ENCODE measurements at regions not wholly inside any gene's neighbourhood (a gene's known extent, or its start where the extent isn't known, plus 50 kb on each side); places are given as distances from the start of the nearest gene placed in this dataset.

DNA sequence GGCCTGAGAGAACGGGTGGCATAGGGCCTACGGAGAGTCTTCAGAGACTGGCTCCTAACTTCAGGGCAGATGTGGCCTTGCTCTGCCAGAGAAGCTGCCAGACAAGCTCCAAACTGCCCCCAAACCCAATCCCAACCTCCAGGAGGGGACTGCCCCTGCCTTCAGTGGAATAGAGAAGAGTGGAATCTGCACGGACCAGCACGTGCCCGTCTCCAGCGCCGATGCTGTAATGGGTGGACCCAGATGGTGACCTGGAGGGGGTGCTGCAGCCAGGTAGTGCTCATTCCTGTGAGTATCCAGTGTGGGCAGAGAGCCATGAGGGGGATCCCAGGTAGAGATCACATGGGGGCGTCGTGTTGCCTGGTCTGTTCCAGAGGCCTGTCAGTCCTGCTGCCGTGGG lies 73.2 kb upstream of the NKX1-1 start:
- H3K4me2 ChIP-seq (ENCODE audit: low read length), result no peak overlapping the region
- H2AFZ ChIP-seq (ENCODE audit: low read length), result no peak overlapping the region
- no peaks in the 10 kb centered on the region for H3K27me3 ChIP-seq (ENCODE audit: insufficient read depth, low read length)
- no peak overlapping the region for H3K9ac ChIP-seq (ENCODE audit: low read length)
- no peaks in the 10 kb centered on the region for H3K9me2 ChIP-seq (ENCODE audit: low read depth, low read length)
- H3K4me1 ChIP-seq (ENCODE audit: insufficient read depth, low read length, severe bottlenecking), result no peaks in the 10 kb centered on the region
- H3K4me3 ChIP-seq (ENCODE audit: low read depth, low read length, poor library complexity, severe bottlenecking), result no peak overlapping the region
- no peak for TF ChIP-seq EZH2 (IDR thresholded peaks at IDR 0.05; ENCODE audit: borderline replicate concordance, low read length)
- TF ChIP-seq, protein P1, sequence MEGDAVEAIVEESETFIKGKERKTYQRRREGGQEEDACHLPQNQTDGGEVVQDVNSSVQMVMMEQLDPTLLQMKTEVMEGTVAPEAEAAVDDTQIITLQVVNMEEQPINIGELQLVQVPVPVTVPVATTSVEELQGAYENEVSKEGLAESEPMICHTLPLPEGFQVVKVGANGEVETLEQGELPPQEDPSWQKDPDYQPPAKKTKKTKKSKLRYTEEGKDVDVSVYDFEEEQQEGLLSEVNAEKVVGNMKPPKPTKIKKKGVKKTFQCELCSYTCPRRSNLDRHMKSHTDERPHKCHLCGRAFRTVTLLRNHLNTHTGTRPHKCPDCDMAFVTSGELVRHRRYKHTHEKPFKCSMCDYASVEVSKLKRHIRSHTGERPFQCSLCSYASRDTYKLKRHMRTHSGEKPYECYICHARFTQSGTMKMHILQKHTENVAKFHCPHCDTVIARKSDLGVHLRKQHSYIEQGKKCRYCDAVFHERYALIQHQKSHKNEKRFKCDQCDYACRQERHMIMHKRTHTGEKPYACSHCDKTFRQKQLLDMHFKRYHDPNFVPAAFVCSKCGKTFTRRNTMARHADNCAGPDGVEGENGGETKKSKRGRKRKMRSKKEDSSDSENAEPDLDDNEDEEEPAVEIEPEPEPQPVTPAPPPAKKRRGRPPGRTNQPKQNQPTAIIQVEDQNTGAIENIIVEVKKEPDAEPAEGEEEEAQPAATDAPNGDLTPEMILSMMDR (IDR thresholded peaks at IDR 0.05; ENCODE audit: low read length), result no peak
- H3F3A ChIP-seq (ENCODE audit: insufficient read depth, low read length), result no peaks in the 10 kb centered on the region
- no peak overlapping the region for H3K27ac ChIP-seq (ENCODE audit: low read depth, low read length, poor library complexity, severe bottlenecking)
- no peaks in the 10 kb centered on the region for H4K20me1 ChIP-seq (ENCODE audit: insufficient read depth, low read length)
- H3K9me3 ChIP-seq (ENCODE audit: low read length), result no peaks in the 10 kb centered on the region
- no peaks in the 10 kb centered on the region for H3K36me3 ChIP-seq (ENCODE audit: insufficient read depth, low read length)
- H3K79me2 ChIP-seq (ENCODE audit: insufficient read depth, low read length), result no peaks in the 10 kb centered on the region

DNA sequence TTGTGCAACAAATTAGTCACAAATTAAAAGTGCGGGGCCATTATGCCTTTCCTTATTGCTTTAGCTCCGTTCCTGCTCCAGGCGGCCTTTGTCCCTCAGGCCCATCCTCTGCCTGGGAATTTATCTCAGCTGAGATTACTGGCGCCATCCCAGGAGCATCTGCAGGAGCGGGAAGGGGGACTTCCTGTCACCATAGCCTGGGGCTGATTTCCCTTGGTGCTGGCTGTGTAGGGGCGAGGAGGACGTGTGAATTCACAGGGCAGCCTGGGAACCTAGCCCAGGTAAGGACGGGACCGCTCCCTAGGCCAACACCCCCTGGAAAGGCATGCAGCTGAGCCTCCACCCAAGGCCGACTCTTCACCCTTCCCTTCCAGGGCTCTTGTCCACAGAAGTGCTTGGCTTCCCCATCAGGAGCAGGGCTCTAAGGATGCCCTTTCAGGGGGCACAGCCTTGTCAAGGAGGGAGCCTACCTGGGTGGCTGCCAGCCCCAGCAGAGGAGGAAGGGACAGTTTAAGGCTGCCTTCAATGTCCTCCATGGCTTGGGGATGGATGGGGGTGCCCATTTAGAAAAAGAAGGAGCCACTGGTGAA lies 72.6 kb upstream of the NKX1-1 start:
- H3K4me3 ChIP-seq (ENCODE audit: low read depth, low read length, poor library complexity, severe bottlenecking), result no peak overlapping the region
- TF ChIP-seq EZH2 (IDR thresholded peaks at IDR 0.05; ENCODE audit: borderline replicate concordance, low read length), result no peak
- TF ChIP-seq, protein P1 (IDR thresholded peaks at IDR 0.05; ENCODE audit: low read length), result no peak
- no peaks in the 10 kb centered on the region for H3K27me3 ChIP-seq (ENCODE audit: insufficient read depth, low read length)

DNA sequence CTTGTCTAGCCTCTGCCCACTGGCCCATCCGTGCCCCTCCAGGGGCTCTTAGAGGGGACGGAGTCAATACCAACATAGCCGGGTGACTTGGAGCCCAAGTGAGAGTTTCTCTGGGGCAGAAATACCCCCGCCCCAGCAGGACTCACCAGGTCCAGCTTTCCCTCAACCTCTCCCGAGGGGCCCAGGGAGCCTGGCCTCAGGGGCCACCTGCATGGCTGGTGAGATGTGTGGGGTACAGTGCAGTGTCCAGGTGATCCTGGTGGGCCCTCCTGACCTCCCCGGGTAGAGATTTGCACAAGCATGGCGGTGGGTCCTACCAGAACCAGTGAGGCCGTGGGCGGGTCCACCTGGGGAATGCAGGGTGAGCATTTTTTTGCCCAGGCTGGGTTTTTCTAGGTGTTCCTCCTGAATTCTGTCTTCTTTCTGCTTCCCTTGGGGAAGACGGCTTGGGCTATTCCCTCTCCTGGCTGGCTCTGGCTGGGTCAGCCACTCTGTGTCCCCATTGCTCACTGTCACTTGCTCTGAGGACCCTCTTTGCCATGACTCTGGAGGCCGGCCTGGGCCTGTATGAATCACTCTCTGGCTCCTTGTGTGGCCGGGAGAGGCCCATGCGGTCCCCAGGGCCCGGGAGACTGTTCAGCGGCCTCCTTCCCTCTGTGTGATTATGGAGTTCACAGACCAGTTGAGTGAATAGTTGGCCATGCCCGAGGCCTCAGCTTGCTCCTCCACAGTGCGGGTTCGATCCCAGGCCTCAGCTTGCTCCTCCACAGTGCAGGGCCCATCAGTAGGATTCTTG lies 71.0 kb upstream of the NKX1-1 start:
- Histone ChIP-seq H3K9ac (ENCODE audit: low read length) (no peak overlapping the region), H3K36me3 (ENCODE audit: insufficient read depth, low read length) (no peaks in the 10 kb centered on the region), H4K20me1 (ENCODE audit: insufficient read depth, low read length) (no peaks in the 10 kb centered on the region), H3K9me2 (ENCODE audit: low read depth, low read length) (no peaks in the 10 kb centered on the region), H2AFZ (ENCODE audit: low read length) (no peak overlapping the region), H3K9me3 (ENCODE audit: low read length) (no peaks in the 10 kb centered on the region), H3K4me1 (ENCODE audit: insufficient read depth, low read length, severe bottlenecking) (no peaks in the 10 kb centered on the region), H3K4me3 (ENCODE audit: low read depth, low read length, poor library complexity, severe bottlenecking) (no peak overlapping the region), H3K79me2 (ENCODE audit: insufficient read depth, low read length) (no peaks in the 10 kb centered on the region), H3K27me3 (ENCODE audit: insufficient read depth, low read length) (no peaks in the 10 kb centered on the region), H3K4me2 (ENCODE audit: low read length) (no peak overlapping the region), H3K27ac (ENCODE audit: low read depth, low read length, poor library complexity, severe bottlenecking) (no peak overlapping the region), H3F3A (ENCODE audit: insufficient read depth, low read length) (no peaks in the 10 kb centered on the region)
- TF ChIP-seq, protein P1 (IDR thresholded peaks at IDR 0.05; ENCODE audit: low read length), result no peak
- no peak for TF ChIP-seq EZH2 (IDR thresholded peaks at IDR 0.05; ENCODE audit: borderline replicate concordance, low read length)

More for the DNA sequence above, 72.6 kb upstream of the NKX1-1 start:
- Histone ChIP-seq H4K20me1 (ENCODE audit: insufficient read depth, low read length) (no peaks in the 10 kb centered on the region), H3K36me3 (ENCODE audit: insufficient read depth, low read length) (no peaks in the 10 kb centered on the region), H3K4me2 (ENCODE audit: low read length) (no peak overlapping the region), H3K9me3 (ENCODE audit: low read length) (no peaks in the 10 kb centered on the region), H3K27ac (ENCODE audit: low read depth, low read length, poor library complexity, severe bottlenecking) (no peak overlapping the region), H3F3A (ENCODE audit: insufficient read depth, low read length) (no peaks in the 10 kb centered on the region), H3K9ac (ENCODE audit: low read length) (no peak overlapping the region), H3K4me1 (ENCODE audit: insufficient read depth, low read length, severe bottlenecking) (no peaks in the 10 kb centered on the region), H2AFZ (ENCODE audit: low read length) (no peak overlapping the region), H3K79me2 (ENCODE audit: insufficient read depth, low read length) (no peaks in the 10 kb centered on the region), H3K9me2 (ENCODE audit: low read depth, low read length) (no peaks in the 10 kb centered on the region)
